GM23338 (cell line): ENCODE measurements at regions not wholly inside any gene's neighbourhood (a gene's known extent, or its start where the extent isn't known, plus 50 kb on each side); places are given as distances from the start of the nearest gene placed in this dataset.

Source experiments
- TF ChIP-seq, protein P1 (sequence below), 2 experiments: fragments of 200-600 bp in 1 of 2; sonication (generic) in 1 of 2; conservative IDR thresholded peaks; 2 replicates each; pipeline versions ENCODE4 v1.5.1 to v1.6.1; 2016 to 2017; ENCODE audit warnings: antibody characterized with exemption in 2 of 2, low read depth in 2 of 2, mild to moderate bottlenecking in 2 of 2, moderate library complexity in 1 of 2
- TF ChIP-seq, protein P2 (sequence below): fragments of 250-450 bp; sonication (Bioruptor Pico); IDR thresholded peaks from 2 replicates; pipeline ENCODE4 v1.5.0; 2020; ENCODE audit warnings: mild to moderate bottlenecking, moderate library complexity
- TF ChIP-seq, protein P3 (sequence below): IDR thresholded peaks from 2 replicates; pipeline ENCODE4 v1.6.1; 2016; ENCODE audit warnings: antibody characterized with exemption

DNA sequence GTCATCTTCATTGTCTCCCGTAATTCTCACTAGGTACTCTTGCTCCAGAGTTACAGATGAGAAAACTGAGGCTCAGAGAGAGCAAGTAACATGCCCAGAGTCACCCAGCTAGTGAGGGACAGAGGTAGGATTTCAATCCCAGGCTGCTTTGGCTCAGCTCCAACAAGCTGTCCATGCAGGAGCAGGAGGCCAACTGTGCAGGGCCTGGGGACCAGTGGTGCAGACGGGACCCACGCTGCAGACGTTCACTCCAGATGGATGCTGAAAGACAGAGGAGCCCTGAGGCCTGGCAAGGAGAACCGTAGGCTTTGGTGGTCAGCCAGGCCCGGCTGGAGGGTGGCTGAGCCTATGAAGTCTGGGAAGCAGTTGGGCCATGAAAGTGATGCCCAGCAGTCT is 102.6 kb downstream of the MCFD2 start (continued):
- TF ChIP-seq, protein P1, sequence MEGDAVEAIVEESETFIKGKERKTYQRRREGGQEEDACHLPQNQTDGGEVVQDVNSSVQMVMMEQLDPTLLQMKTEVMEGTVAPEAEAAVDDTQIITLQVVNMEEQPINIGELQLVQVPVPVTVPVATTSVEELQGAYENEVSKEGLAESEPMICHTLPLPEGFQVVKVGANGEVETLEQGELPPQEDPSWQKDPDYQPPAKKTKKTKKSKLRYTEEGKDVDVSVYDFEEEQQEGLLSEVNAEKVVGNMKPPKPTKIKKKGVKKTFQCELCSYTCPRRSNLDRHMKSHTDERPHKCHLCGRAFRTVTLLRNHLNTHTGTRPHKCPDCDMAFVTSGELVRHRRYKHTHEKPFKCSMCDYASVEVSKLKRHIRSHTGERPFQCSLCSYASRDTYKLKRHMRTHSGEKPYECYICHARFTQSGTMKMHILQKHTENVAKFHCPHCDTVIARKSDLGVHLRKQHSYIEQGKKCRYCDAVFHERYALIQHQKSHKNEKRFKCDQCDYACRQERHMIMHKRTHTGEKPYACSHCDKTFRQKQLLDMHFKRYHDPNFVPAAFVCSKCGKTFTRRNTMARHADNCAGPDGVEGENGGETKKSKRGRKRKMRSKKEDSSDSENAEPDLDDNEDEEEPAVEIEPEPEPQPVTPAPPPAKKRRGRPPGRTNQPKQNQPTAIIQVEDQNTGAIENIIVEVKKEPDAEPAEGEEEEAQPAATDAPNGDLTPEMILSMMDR (conservative IDR thresholded peaks at IDR 0.05; ENCODE audit: low read depth in 2 of 2) = no peak
- TF ChIP-seq, protein P2, sequence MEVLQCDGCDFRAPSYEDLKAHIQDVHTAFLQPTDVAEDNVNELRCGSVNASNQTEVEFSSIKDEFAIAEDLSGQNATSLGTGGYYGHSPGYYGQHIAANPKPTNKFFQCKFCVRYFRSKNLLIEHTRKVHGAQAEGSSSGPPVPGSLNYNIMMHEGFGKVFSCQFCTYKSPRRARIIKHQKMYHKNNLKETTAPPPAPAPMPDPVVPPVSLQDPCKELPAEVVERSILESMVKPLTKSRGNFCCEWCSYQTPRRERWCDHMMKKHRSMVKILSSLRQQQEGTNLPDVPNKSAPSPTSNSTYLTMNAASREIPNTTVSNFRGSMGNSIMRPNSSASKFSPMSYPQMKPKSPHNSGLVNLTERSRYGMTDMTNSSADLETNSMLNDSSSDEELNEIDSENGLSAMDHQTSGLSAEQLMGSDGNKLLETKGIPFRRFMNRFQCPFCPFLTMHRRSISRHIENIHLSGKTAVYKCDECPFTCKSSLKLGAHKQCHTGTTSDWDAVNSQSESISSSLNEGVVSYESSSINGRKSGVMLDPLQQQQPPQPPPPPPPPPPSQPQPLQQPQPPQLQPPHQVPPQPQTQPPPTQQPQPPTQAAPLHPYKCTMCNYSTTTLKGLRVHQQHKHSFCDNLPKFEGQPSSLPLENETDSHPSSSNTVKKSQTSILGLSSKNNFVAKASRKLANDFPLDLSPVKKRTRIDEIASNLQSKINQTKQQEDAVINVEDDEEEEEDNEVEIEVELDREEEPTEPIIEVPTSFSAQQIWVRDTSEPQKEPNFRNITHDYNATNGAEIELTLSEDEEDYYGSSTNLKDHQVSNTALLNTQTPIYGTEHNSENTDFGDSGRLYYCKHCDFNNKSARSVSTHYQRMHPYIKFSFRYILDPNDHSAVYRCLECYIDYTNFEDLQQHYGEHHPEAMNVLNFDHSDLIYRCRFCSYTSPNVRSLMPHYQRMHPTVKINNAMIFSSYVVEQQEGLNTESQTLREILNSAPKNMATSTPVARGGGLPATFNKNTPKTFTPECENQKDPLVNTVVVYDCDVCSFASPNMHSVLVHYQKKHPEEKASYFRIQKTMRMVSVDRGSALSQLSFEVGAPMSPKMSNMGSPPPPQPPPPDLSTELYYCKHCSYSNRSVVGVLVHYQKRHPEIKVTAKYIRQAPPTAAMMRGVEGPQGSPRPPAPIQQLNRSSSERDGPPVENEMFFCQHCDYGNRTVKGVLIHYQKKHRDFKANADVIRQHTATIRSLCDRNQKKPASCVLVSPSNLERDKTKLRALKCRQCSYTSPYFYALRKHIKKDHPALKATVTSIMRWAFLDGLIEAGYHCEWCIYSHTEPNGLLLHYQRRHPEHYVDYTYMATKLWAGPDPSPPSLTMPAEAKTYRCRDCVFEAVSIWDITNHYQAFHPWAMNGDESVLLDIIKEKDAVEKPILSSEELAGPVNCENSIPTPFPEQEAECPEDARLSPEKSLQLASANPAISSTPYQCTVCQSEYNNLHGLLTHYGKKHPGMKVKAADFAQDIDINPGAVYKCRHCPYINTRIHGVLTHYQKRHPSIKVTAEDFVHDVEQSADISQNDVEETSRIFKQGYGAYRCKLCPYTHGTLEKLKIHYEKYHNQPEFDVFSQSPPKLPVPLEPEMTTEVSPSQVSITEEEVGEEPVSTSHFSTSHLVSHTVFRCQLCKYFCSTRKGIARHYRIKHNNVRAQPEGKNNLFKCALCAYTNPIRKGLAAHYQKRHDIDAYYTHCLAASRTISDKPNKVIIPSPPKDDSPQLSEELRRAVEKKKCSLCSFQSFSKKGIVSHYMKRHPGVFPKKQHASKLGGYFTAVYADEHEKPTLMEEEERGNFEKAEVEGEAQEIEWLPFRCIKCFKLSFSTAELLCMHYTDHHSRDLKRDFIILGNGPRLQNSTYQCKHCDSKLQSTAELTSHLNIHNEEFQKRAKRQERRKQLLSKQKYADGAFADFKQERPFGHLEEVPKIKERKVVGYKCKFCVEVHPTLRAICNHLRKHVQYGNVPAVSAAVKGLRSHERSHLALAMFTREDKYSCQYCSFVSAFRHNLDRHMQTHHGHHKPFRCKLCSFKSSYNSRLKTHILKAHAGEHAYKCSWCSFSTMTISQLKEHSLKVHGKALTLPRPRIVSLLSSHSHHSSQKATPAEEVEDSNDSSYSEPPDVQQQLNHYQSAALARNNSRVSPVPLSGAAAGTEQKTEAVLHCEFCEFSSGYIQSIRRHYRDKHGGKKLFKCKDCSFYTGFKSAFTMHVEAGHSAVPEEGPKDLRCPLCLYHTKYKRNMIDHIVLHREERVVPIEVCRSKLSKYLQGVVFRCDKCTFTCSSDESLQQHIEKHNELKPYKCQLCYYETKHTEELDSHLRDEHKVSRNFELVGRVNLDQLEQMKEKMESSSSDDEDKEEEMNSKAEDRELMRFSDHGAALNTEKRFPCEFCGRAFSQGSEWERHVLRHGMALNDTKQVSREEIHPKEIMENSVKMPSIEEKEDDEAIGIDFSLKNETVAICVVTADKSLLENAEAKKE = no peak
- TF ChIP-seq, protein P3, sequence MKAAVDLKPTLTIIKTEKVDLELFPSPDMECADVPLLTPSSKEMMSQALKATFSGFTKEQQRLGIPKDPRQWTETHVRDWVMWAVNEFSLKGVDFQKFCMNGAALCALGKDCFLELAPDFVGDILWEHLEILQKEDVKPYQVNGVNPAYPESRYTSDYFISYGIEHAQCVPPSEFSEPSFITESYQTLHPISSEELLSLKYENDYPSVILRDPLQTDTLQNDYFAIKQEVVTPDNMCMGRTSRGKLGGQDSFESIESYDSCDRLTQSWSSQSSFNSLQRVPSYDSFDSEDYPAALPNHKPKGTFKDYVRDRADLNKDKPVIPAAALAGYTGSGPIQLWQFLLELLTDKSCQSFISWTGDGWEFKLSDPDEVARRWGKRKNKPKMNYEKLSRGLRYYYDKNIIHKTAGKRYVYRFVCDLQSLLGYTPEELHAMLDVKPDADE = no peak
